Smooth muscle cell (in vitro differentiated cells): ENCODE measurements at regions not wholly inside any gene's neighbourhood (a gene's known extent, or its start where the extent isn't known, plus 50 kb on each side); places are given as distances from the start of the nearest gene placed in this dataset.

Experiments used
- DNase-seq: peaks from one replicate; lab custom pipeline; 2025; ENCODE audit not compliant: unreplicated experiment; lab: John Stamatoyannopoulos, UW
- H2AFZ ChIP-seq: fragments of 200-600 bp; sonication (generic); 2 replicates; pipeline ENCODE4 v1.6.0; 2016; ENCODE audit warnings: antibody characterized with exemption, low read depth, mild to moderate bottlenecking
- H3F3A ChIP-seq: fragments of 200-600 bp; sonication (generic); 2 replicates; pipeline ENCODE4 v1.6.0; 2017; ENCODE audit warnings: antibody characterized with exemption, low read depth
- H3K27ac ChIP-seq: fragments of 200-600 bp; sonication (generic); 2 replicates; pipeline ENCODE4 v1.5.1; 2016; ENCODE audit warnings: low read depth, mild to moderate bottlenecking
- H3K27me3 ChIP-seq: fragments of 200-600 bp; sonication (generic); 2 replicates; pipeline ENCODE4 v1.6.1; 2016; ENCODE audit warnings: low read depth, mild to moderate bottlenecking
- H3K36me3 ChIP-seq: fragments of 200-600 bp; sonication (generic); 2 replicates; pipeline ENCODE4 v1.5.1; 2016; ENCODE audit warnings: low read depth
- H3K4me1 ChIP-seq: fragments of 200-600 bp; sonication (generic); 2 replicates; pipeline ENCODE4 v1.5.1; 2016; ENCODE audit warnings: low read depth
- H3K4me2 ChIP-seq: fragments of 200-600 bp; sonication (generic); 2 replicates; pipeline ENCODE4 v1.6.0; 2016; ENCODE audit warnings: mild to moderate bottlenecking
- H3K4me3 ChIP-seq: fragments of 200-600 bp; sonication (generic); 2 replicates; pipeline ENCODE4 v1.5.1; 2016; ENCODE audit warnings: mild to moderate bottlenecking
- H3K79me2 ChIP-seq: fragments of 200-600 bp; sonication (generic); 2 replicates; pipeline ENCODE4 v1.6.0; 2016; ENCODE audit warnings: low read depth, mild to moderate bottlenecking
- H3K9ac ChIP-seq: fragments of 200-600 bp; sonication (generic); 2 replicates; pipeline ENCODE4 v1.6.0; 2016; ENCODE audit warnings: low read depth
- H3K9me3 ChIP-seq: fragments of 200-600 bp; sonication (generic); replicated peaks from 2 replicates; pipeline ENCODE4 v1.5.1; 2016; ENCODE audit warnings: low read depth
- H4K20me1 ChIP-seq: fragments of 200-600 bp; sonication (generic); 2 replicates; pipeline ENCODE4 v1.6.0; 2016; ENCODE audit warnings: low read depth
- WGBS: methylation state at CpG from one replicate; pipeline ENCODE4 v1.1.7; 2016; ENCODE audit warnings: low lambda C conversion rate; 5-methylcytosine and 5-hydroxymethylcytosine counted together
- TF ChIP-seq, protein P1 (sequence below): fragments of 200-600 bp; sonication (generic); IDR thresholded peaks from 2 replicates; pipeline ENCODE4 v1.5.1; 2017; ENCODE audit warnings: borderline replicate concordance, mild to moderate bottlenecking, antibody characterized with exemption; ENCODE audit not compliant: insufficient read depth, poor library complexity, severe bottlenecking

DNA sequence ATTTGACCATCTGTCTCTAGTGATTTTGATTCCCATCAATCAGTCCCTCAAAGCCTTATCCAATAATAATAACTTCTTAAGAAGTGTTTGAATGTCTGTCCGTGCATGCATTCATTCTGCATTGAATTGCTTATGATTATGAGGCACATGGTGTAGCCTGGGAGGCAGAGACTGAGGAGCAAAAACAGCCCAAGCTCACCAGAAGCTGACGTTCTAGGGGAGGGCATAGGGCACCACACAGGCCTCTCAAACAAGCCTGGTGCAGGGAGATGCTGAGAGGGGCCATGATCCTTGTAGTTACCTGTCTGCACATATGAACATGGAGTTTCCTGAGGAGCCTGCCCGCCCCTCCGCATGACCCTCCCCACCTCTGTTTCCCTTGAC, 89.2 kb upstream of the POMGNT2 start:
- H3K9ac ChIP-seq = no peak overlapping the region
- H3K27me3 ChIP-seq = peaks cover 59% of the 10 kb centered on the region
- no peaks in the 10 kb centered on the region for H3K9me3 ChIP-seq
- TF ChIP-seq, protein P1, sequence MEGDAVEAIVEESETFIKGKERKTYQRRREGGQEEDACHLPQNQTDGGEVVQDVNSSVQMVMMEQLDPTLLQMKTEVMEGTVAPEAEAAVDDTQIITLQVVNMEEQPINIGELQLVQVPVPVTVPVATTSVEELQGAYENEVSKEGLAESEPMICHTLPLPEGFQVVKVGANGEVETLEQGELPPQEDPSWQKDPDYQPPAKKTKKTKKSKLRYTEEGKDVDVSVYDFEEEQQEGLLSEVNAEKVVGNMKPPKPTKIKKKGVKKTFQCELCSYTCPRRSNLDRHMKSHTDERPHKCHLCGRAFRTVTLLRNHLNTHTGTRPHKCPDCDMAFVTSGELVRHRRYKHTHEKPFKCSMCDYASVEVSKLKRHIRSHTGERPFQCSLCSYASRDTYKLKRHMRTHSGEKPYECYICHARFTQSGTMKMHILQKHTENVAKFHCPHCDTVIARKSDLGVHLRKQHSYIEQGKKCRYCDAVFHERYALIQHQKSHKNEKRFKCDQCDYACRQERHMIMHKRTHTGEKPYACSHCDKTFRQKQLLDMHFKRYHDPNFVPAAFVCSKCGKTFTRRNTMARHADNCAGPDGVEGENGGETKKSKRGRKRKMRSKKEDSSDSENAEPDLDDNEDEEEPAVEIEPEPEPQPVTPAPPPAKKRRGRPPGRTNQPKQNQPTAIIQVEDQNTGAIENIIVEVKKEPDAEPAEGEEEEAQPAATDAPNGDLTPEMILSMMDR = no peak
- WGBS = 83% methylated on average over 4 of the region's 4 CpGs
- no peak overlapping the region for H3K27ac ChIP-seq
- no peaks in the 10 kb centered on the region for H4K20me1 ChIP-seq
- no peaks in the 10 kb centered on the region for H3K36me3 ChIP-seq
- no peak overlapping the region for H3K4me2 ChIP-seq
- no peak overlapping the region for H3K4me3 ChIP-seq
- H3K79me2 ChIP-seq = no peaks in the 10 kb centered on the region
- H2AFZ ChIP-seq = no peak overlapping the region
- no peaks in the 10 kb centered on the region for H3K4me1 ChIP-seq
- H3F3A ChIP-seq = no peaks in the 10 kb centered on the region
- DNase-seq = no peak

DNA sequence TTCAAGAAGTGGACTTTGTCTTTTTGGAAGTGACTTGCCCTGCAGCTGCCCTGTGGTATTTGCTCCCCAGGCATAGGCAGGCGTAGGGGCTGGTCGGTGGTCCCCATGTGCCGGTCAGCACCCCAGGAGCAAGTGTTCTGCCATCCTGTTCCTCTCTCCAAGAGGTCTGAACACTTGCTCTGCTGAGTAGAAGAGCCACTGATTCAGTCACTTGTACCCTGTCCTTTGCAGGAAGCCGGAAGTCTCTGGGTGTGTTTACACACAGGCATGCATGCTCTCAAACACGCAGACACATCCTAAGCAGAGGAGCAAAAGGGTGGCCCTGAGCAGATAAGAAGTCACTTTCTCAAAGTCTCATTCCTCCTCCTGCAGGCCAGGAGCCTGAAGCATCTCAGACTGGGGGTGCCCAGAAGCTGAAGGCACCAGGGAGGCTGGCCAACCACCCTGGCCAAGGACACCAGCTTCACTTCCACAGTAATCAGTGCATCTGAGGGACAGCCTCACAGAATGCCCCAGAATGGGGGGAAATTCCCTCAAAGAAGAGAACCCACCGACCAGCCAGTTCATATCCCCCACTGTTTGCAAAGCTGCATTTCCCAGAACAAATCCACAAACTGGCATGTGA, 88.7 kb upstream of the POMGNT2 start:
- no peak for DNase-seq
- Histone ChIP-seq H2AFZ (no peak overlapping the region), H3K79me2 (no peaks in the 10 kb centered on the region), H3K4me3 (no peak overlapping the region), H3K9ac (no peak overlapping the region), H3F3A (no peaks in the 10 kb centered on the region), H3K27me3 (peaks cover 55% of the 10 kb centered on the region), H3K27ac (no peak overlapping the region), H3K36me3 (no peaks in the 10 kb centered on the region), H3K4me2 (no peak overlapping the region), H4K20me1 (no peaks in the 10 kb centered on the region), H3K9me3 (no peaks in the 10 kb centered on the region), H3K4me1 (no peaks in the 10 kb centered on the region)
- TF ChIP-seq, protein P1 = no peak
- 84% methylated on average over 6 of the region's 6 CpGs for WGBS

DNA sequence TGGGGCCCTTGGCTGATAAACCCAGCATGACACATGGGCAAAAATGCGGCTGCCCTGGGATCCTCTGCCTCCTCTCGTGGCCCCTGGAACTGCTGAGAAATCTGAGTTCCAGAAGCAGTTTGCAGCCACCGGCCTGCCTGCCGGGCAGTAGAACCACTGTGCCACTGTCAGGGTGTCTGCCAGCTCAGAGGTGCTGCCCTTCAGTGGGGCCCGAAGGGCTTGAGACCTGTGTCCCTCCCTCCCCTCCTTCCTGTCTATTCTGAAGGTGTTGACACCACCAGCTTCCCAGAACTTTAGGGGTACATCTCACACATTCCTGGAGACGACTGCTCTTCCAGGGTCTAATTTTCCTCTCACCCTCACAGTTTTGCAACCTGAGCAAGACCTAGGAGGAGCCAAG, 88.2 kb upstream of the POMGNT2 start:
- Histone ChIP-seq H3K27me3 (peaks cover 56% of the 10 kb centered on the region), H3K4me2 (no peak overlapping the region), H3K9ac (no peak overlapping the region), H2AFZ (no peak overlapping the region), H3K36me3 (no peaks in the 10 kb centered on the region), H3K9me3 (no peaks in the 10 kb centered on the region), H3F3A (no peaks in the 10 kb centered on the region), H3K4me3 (no peak overlapping the region), H3K79me2 (no peaks in the 10 kb centered on the region), H3K27ac (no peak overlapping the region), H3K4me1 (no peaks in the 10 kb centered on the region), H4K20me1 (no peaks in the 10 kb centered on the region)
- DNase-seq = no peak
- TF ChIP-seq, protein P1 = no peak
- 82% methylated on average over 6 of the region's 6 CpGs for WGBS

DNA sequence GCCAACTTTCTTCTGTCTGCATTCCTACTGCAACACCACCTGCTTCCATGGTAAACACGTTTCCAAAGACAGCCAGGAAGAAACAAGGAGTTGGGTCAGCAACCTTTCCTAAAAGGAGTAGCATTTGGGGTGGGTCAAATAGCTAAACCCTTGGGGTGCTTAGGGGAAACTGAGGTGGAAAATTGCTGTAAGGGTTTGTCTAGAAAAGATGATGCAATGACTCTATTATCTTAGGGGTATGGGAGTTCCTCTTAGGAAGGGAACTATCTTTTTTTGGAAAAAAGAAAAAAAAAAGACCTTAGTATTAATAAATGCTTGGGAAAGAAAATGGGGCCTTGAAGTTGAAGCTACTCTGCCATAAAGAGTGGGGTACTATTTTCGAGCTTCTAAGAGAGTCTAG, 86.1 kb upstream of the POMGNT2 start:
- Histone ChIP-seq H3K4me2 (no peak overlapping the region), H3K27ac (no peak overlapping the region), H2AFZ (no peak overlapping the region), H3K27me3 (peaks cover 48% of the 10 kb centered on the region), H3F3A (no peaks in the 10 kb centered on the region), H3K4me1 (no peaks in the 10 kb centered on the region), H3K36me3 (no peaks in the 10 kb centered on the region), H3K9ac (no peak overlapping the region), H3K4me3 (no peak overlapping the region), H3K9me3 (no peaks in the 10 kb centered on the region), H3K79me2 (no peaks in the 10 kb centered on the region), H4K20me1 (no peaks in the 10 kb centered on the region)
- no peak for DNase-seq
- TF ChIP-seq, protein P1 = no peak
- WGBS = 47% methylated on average over 2 of the region's 2 CpGs
